Ovary (tissue), 3 donors: ENCODE measurements at regions not wholly inside any gene's neighbourhood (a gene's known extent, or its start where the extent isn't known, plus 50 kb on each side); places are given as distances from the start of the nearest gene placed in this dataset.

Experiments used
- EP300 ChIP-seq: sonication (generic); formaldehyde crosslinking; IDR thresholded peaks from one replicate; pipeline ENCODE4 v1.6.1; 2017; ENCODE audit warnings: antibody characterized with exemption
- POLR2A ChIP-seq: fragments of 450-650 bp; IDR thresholded peaks from one replicate; pipeline ENCODE4 v1.6.1; 2017; ENCODE audit warnings: antibody characterized with exemption, mild to moderate bottlenecking, moderate library complexity
- TF ChIP-seq, protein P1 (sequence below), 3 donors: fragments of 450-650 bp in 2 of 3; fragments of 200-600 bp in 1 of 3; IDR thresholded peaks; one replicate each; pipeline versions ENCODE4 v1.5.1 to v1.8.0; 2016 to 2022; ENCODE audit warnings: antibody characterized with exemption in 3 of 3, mild to moderate bottlenecking in 1 of 3
- donor health status: DM: no; HTN: no; CAD: no.

DNA sequence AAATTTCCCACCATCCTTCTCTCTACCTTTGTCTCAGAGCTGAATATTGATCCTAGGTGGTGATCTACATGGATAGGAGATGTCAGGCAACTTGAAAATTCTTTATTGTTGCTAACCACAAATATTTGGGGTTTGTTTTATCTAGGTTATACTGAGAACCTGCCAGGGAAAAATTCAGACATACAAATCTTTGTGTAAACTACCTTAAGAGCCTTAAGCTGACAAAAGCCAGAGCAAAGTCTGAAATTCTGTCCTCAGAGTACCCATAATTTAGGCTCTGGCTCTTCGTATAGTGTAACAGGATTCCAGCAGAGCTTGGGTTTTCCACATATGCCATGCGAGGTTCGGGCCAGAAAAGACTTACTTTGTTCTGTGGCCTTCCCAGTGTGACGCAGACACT, 406.7 kb upstream of the MAF start:
- TF ChIP-seq, protein P1, sequence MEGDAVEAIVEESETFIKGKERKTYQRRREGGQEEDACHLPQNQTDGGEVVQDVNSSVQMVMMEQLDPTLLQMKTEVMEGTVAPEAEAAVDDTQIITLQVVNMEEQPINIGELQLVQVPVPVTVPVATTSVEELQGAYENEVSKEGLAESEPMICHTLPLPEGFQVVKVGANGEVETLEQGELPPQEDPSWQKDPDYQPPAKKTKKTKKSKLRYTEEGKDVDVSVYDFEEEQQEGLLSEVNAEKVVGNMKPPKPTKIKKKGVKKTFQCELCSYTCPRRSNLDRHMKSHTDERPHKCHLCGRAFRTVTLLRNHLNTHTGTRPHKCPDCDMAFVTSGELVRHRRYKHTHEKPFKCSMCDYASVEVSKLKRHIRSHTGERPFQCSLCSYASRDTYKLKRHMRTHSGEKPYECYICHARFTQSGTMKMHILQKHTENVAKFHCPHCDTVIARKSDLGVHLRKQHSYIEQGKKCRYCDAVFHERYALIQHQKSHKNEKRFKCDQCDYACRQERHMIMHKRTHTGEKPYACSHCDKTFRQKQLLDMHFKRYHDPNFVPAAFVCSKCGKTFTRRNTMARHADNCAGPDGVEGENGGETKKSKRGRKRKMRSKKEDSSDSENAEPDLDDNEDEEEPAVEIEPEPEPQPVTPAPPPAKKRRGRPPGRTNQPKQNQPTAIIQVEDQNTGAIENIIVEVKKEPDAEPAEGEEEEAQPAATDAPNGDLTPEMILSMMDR (IDR thresholded peaks at IDR 0.05) = no peak
- no peak for TF ChIP-seq POLR2A
- TF ChIP-seq EP300 = no peak
